ENCODE measurements at regions not wholly inside any gene's neighbourhood (a gene's known extent, or its start where the extent isn't known, plus 50 kb on each side); places are given as distances from the start of the nearest gene placed in this dataset.

DNA sequence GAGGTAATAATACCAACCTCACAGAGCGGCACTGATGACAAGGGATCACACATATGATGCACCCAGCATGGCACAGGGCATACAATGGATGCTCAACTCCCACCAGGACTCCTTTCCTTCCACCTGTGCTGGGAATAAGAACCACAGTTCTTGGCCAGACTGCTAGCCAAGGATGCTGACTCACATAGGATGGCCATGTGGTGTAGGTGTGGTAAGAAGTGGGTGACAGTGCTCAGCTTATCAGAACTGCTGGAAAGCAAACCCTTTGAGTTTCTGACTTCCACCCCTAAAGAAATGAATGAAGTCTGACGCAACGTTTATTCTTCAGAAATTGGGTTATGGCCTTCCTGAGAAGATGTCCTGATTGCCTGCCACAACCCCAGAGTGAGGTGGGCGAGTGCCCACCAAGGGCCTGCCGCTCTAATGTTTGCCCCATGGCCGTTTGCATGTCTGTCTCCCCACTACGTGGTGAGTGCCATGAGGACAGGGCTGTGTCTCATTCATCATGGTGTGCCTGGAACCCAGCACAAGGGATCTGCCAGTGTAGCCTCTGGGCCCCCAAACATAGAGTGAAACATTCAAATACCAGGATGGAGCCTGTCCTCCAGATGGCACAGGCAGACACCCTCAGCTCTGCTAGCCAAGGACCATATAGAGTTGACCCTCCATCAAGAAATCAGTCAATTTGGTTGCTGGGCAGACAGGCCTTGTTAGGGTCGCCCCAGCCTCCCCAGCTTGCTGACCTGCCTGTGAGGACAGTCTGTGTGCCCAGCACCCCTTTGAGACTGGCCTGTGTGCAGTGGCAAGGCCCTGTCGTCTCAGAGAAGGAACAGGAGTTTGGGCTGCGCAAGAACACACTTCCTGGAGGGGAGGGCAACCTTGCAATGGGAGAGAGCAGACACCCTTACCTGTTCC, 57.6 kb upstream of the SLCO2A1 start:
- no peak overlapping the region for H3K27ac ChIP-seq
- 86 to 87% methylated on average over 10 of the region's 10 CpGs for WGBS, 2 donors
- TF ChIP-seq POLR2A (IDR thresholded peaks at IDR 0.05): no peak
- TF ChIP-seq, protein P1, sequence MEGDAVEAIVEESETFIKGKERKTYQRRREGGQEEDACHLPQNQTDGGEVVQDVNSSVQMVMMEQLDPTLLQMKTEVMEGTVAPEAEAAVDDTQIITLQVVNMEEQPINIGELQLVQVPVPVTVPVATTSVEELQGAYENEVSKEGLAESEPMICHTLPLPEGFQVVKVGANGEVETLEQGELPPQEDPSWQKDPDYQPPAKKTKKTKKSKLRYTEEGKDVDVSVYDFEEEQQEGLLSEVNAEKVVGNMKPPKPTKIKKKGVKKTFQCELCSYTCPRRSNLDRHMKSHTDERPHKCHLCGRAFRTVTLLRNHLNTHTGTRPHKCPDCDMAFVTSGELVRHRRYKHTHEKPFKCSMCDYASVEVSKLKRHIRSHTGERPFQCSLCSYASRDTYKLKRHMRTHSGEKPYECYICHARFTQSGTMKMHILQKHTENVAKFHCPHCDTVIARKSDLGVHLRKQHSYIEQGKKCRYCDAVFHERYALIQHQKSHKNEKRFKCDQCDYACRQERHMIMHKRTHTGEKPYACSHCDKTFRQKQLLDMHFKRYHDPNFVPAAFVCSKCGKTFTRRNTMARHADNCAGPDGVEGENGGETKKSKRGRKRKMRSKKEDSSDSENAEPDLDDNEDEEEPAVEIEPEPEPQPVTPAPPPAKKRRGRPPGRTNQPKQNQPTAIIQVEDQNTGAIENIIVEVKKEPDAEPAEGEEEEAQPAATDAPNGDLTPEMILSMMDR (IDR thresholded peaks at IDR 0.05): no peak
- intact Hi-C loops (cut with DNase I): no loop called here
- no peaks in the 10 kb centered on the region for H3K27me3 ChIP-seq
- ATAC-seq: no peak
- no peak for DNase-seq
- no peak overlapping the region for H3K4me3 ChIP-seq
- H3K9me3 ChIP-seq: no peaks in the 10 kb centered on the region
- no peaks in the 10 kb centered on the region for H3K4me1 ChIP-seq
- H3K36me3 ChIP-seq (replicated peaks in 1 of 2; ENCODE audit: insufficient read depth in 1 of 2, low read depth in 2 of 2): no peaks in the 10 kb centered on the region

DNA sequence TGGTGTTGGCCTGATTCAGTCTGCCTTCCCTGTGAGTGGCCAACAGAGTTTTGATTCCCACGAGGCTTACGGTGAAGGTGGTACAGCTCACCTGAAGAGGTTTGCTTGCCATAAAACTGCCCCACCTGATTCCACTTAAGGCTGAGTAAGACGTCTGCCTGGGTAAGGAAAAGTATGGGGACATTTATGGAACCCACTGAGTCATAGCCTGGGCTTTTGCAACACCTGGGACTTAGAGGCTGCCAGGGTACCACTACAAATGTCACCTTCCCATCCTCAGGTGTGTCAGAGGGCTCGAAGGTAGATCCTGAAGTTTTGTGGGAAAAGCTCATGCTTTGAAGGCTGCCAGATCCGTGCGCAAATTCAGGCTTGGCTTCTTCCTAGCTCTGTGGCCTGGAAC, 56.9 kb upstream of the SLCO2A1 start:
- Histone ChIP-seq H3K4me3 (no peak overlapping the region), H3K4me1 (no peaks in the 10 kb centered on the region), H3K36me3 (replicated peaks in 1 of 2; ENCODE audit: insufficient read depth in 1 of 2, low read depth in 2 of 2) (no peaks in the 10 kb centered on the region), H3K9me3 (no peaks in the 10 kb centered on the region), H3K27me3 (no peaks in the 10 kb centered on the region), H3K27ac (no peak overlapping the region)
- ATAC-seq (no peak), DNase-seq (no peak)
- intact Hi-C loops (cut with DNase I): no loop called here
- WGBS, 2 donors: 82 to 92% methylated on average over 5 to 6 of the region's 6 CpGs
- TF ChIP-seq POLR2A (IDR thresholded peaks at IDR 0.05): no peak
- TF ChIP-seq, protein P1 (IDR thresholded peaks at IDR 0.05): no peak

DNA sequence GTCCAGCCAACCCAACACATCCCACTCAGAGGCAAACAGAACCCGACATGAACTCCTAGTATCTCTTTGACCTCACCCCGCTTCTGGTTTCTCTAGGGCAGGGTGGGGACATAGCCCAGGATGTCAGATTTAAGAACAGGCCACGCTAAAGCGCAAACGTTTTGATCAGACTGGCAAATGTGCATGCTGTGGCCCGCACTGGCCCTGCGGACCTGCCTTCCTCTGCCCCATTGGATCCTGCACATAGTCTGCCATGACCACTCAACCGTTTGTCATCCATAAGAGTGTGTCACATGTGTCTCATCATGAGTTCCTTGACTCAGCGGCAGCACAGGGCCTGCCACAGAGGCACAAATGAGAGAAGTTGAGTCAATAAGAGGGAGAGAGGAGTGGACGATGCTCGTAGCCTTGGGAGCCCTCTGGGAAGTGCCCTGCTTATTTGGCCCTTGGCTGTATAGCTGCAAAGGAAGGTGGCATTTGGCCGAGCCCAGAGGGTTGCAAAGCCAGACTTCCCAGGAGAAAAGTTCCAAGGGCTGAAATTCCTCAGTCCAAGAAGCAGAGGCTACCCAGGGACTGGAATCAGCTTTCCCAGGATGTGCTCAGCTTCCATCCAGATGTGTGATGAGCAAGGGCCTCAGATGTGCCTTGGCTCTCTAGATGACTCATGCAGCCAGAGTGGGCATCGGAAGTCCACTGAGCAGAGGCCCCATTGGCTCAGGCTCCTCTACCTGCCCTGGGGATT, 55.5 kb upstream of the SLCO2A1 start:
- Histone ChIP-seq H3K27me3 (no peaks in the 10 kb centered on the region), H3K4me3 (no peak overlapping the region), H3K36me3 (replicated peaks in 1 of 2; ENCODE audit: insufficient read depth in 1 of 2, low read depth in 2 of 2) (no peaks in the 10 kb centered on the region), H3K4me1 (no peaks in the 10 kb centered on the region), H3K9me3 (no peaks in the 10 kb centered on the region), H3K27ac (no peak overlapping the region)
- TF ChIP-seq POLR2A (IDR thresholded peaks at IDR 0.05): no peak
- TF ChIP-seq, protein P1 (IDR thresholded peaks at IDR 0.05): no peak
- intact Hi-C loops (cut with DNase I): no loop called here
- 58 to 82% methylated on average over 4 to 13 of the region's 13 CpGs for WGBS, 2 donors
- no peak for DNase-seq
- no peak for ATAC-seq

DNA sequence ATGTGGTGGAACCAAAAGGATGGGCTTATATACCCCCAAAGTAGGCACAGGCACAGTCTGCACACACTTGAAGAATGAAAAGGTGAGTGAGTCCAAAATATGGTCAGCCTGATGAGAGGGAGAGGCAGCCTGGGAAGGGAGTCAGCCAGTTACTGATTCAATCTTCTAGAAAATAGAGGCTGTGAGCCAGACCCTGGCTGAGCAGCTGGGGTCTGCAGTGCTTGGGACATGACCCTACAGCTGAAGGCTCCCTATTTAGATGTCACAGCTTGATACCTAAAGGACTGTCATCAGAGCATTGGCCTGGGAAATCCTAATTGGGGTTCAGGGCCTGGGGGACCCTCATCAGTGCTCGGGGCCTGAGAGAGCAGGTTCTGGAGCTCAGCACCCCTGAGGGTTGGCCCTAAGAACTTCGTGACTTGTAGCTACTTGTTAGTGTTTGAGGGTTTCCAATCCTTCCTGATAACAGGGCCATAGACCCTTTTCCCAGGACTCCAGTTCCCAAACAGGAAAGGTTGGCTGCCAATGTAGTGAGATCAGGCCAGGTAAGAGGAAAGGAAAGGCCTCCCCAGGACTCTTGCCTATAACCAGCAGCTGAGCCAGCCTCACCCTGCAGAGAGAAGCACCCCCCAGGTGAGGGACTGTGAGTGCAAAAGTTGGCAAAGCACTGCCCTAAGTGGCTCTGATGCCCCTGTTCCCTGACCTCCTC, 54.7 kb upstream of the SLCO2A1 start:
- ATAC-seq: no peak
- DNase-seq: no peak
- no peak overlapping the region for H3K4me3 ChIP-seq
- no peaks in the 10 kb centered on the region for H3K4me1 ChIP-seq
- H3K9me3 ChIP-seq: no peaks in the 10 kb centered on the region
- H3K27ac ChIP-seq: no peak overlapping the region
- H3K27me3 ChIP-seq: no peaks in the 10 kb centered on the region
- H3K36me3 ChIP-seq (replicated peaks in 1 of 2; ENCODE audit: insufficient read depth in 1 of 2, low read depth in 2 of 2): no peaks in the 10 kb centered on the region
- no peak for TF ChIP-seq POLR2A (IDR thresholded peaks at IDR 0.05)
- TF ChIP-seq, protein P1 (IDR thresholded peaks at IDR 0.05): no peak
- 70 to 80% methylated on average over 1 to 2 of the region's 2 CpGs for WGBS, 2 donors
- intact Hi-C loops (cut with DNase I): no loop called here
